IPS DF 6.9 (cell line): ENCODE measurements at regions not wholly inside any gene's neighbourhood (a gene's known extent, or its start where the extent isn't known, plus 50 kb on each side); places are given as distances from the start of the nearest gene placed in this dataset.

Experiments used
- DNase-seq: peaks from one replicate; pipeline ENCODE4 v3.0.0-alpha.2; 2013; ENCODE audit warnings: low read depth, low spot score
- H3K27ac ChIP-seq: one replicate; pipeline ENCODE4 v1.5.1; 2013; ENCODE audit warnings: low read length, control low read depth
- H3K27me3 ChIP-seq: 2 replicates; pipeline ENCODE4 v1.6.1; 2013; ENCODE audit warnings: mild to moderate bottlenecking, low read length; ENCODE audit not compliant: control insufficient read depth, insufficient read depth
- H3K36me3 ChIP-seq: 2 replicates; pipeline ENCODE4 v1.6.1; 2013; ENCODE audit warnings: low read length; ENCODE audit not compliant: control insufficient read depth, insufficient read depth
- H3K4me1 ChIP-seq: 2 replicates; pipeline ENCODE4 v1.6.1; 2013; ENCODE audit warnings: low read length; ENCODE audit not compliant: control insufficient read depth, insufficient read depth
- H3K4me3 ChIP-seq: 2 replicates; pipeline ENCODE4 v1.5.1; 2013; ENCODE audit warnings: mild to moderate bottlenecking, low read length
- H3K9me3 ChIP-seq: 2 replicates; pipeline ENCODE4 v1.6.1; 2013; ENCODE audit warnings: low read length, inconsistent platforms; ENCODE audit not compliant: control insufficient read depth, insufficient read depth
- WGBS: extraction: QIAGEN DNeasy Blood & Tissue Kit; methylation state at CpG from one replicate; pipeline ENCODE4 v1.1.7; 2013; ENCODE audit warnings: mixed read lengths, missing lambda C conversion rate; ENCODE audit not compliant: insufficient read length, insufficient coverage; 5-methylcytosine and 5-hydroxymethylcytosine counted together

GRCh38 chr18:24685254-24685959, 225.0 kb downstream of the HRH4 start:
- no peak for DNase-seq
- no peaks in the 10 kb centered on the region for H3K36me3 ChIP-seq
- no peak overlapping the region for H3K27ac ChIP-seq
- H3K27me3 ChIP-seq: no peaks in the 10 kb centered on the region
- no peaks in the 10 kb centered on the region for H3K4me1 ChIP-seq
- no CpG with 5 or more reads among the region's 5 CpGs for WGBS
- no peaks in the 10 kb centered on the region for H3K9me3 ChIP-seq
- no peak overlapping the region for H3K4me3 ChIP-seq

- no CpG with 5 or more reads among the region's 3 CpGs for WGBS
- Histone ChIP-seq H3K27me3 (no peaks in the 10 kb centered on the region), H3K4me3 (no peak overlapping the region), H3K36me3 (no peaks in the 10 kb centered on the region), H3K9me3 (no peaks in the 10 kb centered on the region), H3K27ac (no peak overlapping the region), H3K4me1 (no peaks in the 10 kb centered on the region)
- DNase-seq: no peak
Measured at GRCh38 chr18:24695168-24695567, 234.7 kb downstream of the HRH4 start.

- Histone ChIP-seq H3K36me3 (no peaks in the 10 kb centered on the region), H3K27me3 (no peaks in the 10 kb centered on the region), H3K4me3 (no peak overlapping the region), H3K9me3 (no peaks in the 10 kb centered on the region), H3K27ac (no peak overlapping the region), H3K4me1 (no peaks in the 10 kb centered on the region)
- no CpG with 5 or more reads among the region's 3 CpGs for WGBS
- no peak for DNase-seq
Measured at GRCh38 chr18:24702001-24702515, 241.6 kb downstream of the HRH4 start.

GRCh38 chr18:24703316-24703715, 242.9 kb downstream of the HRH4 start:
- Histone ChIP-seq H3K36me3 (no peaks in the 10 kb centered on the region), H3K4me1 (no peaks in the 10 kb centered on the region), H3K9me3 (no peaks in the 10 kb centered on the region), H3K4me3 (no peak overlapping the region), H3K27ac (no peak overlapping the region), H3K27me3 (no peaks in the 10 kb centered on the region)
- no peak for DNase-seq
- WGBS: no CpG with 5 or more reads among the region's 1 CpG

GRCh38 chr18:24704946-24705630, 244.7 kb downstream of the HRH4 start:
- H3K4me3 ChIP-seq: no peak overlapping the region
- H3K9me3 ChIP-seq: no peaks in the 10 kb centered on the region
- no peaks in the 10 kb centered on the region for H3K27me3 ChIP-seq
- no peaks in the 10 kb centered on the region for H3K4me1 ChIP-seq
- WGBS: no CpG with 5 or more reads among the region's 7 CpGs
- H3K27ac ChIP-seq: no peak overlapping the region
- H3K36me3 ChIP-seq: no peaks in the 10 kb centered on the region
- no peak for DNase-seq

GRCh38 chr18:24710474-24710873, 250.0 kb downstream of the HRH4 start:
- no peak for DNase-seq
- Histone ChIP-seq H3K9me3 (no peaks in the 10 kb centered on the region), H3K4me1 (no peaks in the 10 kb centered on the region), H3K4me3 (no peak overlapping the region), H3K27me3 (no peaks in the 10 kb centered on the region), H3K27ac (no peak overlapping the region), H3K36me3 (no peaks in the 10 kb centered on the region)

GRCh38 chr18:24719791-24720190, 259.4 kb downstream of the HRH4 start:
- no peak for DNase-seq
- Histone ChIP-seq H3K9me3 (no peaks in the 10 kb centered on the region), H3K27me3 (no peaks in the 10 kb centered on the region), H3K27ac (no peak overlapping the region), H3K36me3 (no peaks in the 10 kb centered on the region), H3K4me3 (no peak overlapping the region), H3K4me1 (no peaks in the 10 kb centered on the region)

DNA sequence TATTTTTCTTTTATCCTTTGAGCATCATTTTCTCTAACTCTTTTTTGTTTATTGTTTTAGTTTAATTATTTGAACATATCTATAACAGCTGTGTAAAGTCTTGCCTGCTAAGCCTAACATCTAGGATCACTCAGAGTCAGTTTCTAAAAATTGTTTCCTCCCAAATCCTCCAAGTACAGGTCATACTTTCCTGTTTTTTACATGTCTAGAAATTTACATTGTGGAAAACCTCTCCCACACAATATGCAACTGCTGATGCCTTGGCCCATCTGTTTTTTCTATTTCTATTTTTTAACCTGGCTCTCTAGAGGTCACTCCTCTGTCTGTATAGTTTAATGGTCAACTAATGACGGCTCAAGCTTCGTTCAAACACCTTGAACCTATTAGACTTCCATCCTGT, 261.0 kb downstream of the HRH4 start:
- no peaks in the 10 kb centered on the region for H3K9me3 ChIP-seq
- no CpG with 5 or more reads among the region's 2 CpGs for WGBS
- H3K4me3 ChIP-seq: no peak overlapping the region
- H3K27ac ChIP-seq: no peak overlapping the region
- H3K4me1 ChIP-seq: no peaks in the 10 kb centered on the region
- DNase-seq: no peak
- H3K36me3 ChIP-seq: no peaks in the 10 kb centered on the region
- H3K27me3 ChIP-seq: no peaks in the 10 kb centered on the region

DNA sequence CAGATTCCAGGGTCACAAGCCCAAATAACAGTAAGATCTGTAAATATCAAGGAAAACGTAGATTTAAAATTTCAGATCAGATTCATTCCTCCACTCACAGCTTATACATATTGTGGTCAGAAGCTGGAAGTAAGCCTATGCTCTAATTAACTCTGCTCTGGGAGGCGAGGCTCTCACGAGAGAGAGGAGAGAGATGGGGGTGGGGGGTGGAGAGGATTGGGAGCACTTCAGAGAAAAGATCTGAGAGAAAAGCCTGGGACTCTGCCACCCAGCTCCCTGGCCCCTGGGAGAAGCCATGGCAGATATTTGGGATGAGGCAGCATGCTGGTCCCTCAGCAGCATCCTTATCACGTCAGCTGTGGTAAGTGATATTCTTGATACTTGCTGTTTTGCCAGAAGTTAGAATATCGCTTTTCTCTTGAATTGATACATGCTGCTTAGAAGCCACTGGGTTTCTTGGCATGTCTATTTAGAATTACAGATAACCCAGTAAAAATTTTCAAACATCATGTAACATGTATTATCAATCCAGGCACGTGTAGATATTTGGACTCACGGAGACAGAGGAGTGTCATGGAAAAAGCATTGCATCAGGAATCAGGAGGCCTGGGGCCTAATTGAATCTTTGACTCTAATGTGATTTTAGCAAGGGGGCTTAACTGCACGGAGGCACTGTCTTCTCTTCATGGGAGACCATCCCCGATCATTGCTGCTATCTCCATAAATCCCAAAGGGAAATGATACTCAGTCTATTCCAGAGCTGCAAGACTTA, 265.4 kb downstream of the HRH4 start:
- Histone ChIP-seq H3K9me3 (no peaks in the 10 kb centered on the region), H3K27me3 (no peaks in the 10 kb centered on the region), H3K4me3 (no peak overlapping the region), H3K36me3 (no peaks in the 10 kb centered on the region), H3K27ac (no peak overlapping the region), H3K4me1 (no peaks in the 10 kb centered on the region)
- DNase-seq: no peak
- no CpG with 5 or more reads among the region's 9 CpGs for WGBS

GRCh38 chr18:24726727-24727492, 266.5 kb downstream of the HRH4 start:
- Histone ChIP-seq H3K4me1 (no peaks in the 10 kb centered on the region), H3K36me3 (no peaks in the 10 kb centered on the region), H3K27ac (no peak overlapping the region), H3K4me3 (no peak overlapping the region), H3K9me3 (no peaks in the 10 kb centered on the region), H3K27me3 (no peaks in the 10 kb centered on the region)
- WGBS: no CpG with 5 or more reads among the region's 18 CpGs
- peak; percentile 64 for DNase-seq
